ENCODE measurements at regions not wholly inside any gene's neighbourhood (a gene's known extent, or its start where the extent isn't known, plus 50 kb on each side); places are given as distances from the start of the nearest gene placed in this dataset.

DNA sequence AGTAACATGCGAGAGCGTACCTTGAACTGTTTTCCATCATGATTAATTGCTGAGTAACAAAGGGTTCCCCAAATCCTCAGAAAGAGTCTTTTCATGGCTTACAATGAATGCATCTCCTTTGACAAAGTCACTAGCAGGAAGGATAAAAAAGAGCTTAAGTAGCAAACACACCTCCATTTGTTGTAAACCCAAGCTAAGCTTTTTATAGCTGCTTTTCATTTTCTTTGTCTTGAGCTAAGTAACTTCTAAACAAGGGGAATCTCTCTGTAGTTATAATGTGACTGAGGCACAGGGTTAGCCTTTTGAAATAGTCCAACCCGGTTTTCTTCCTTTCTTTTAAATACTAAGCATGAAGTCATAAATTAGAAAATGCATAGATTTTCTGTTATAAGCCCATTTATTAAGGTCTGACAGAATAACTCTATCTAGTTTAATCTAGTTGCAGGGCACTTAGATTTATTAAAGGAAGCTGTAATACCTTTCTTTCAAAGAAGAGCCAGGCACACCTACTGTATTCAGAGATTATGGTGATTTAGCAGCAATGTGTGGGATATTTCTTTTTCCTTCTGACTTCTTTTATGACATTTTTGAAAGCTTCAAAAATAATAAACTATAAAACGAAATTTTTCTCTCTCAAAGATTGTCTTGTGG is 226.9 kb upstream of the SMIM31 start:
- TF ChIP-seq, protein P1, sequence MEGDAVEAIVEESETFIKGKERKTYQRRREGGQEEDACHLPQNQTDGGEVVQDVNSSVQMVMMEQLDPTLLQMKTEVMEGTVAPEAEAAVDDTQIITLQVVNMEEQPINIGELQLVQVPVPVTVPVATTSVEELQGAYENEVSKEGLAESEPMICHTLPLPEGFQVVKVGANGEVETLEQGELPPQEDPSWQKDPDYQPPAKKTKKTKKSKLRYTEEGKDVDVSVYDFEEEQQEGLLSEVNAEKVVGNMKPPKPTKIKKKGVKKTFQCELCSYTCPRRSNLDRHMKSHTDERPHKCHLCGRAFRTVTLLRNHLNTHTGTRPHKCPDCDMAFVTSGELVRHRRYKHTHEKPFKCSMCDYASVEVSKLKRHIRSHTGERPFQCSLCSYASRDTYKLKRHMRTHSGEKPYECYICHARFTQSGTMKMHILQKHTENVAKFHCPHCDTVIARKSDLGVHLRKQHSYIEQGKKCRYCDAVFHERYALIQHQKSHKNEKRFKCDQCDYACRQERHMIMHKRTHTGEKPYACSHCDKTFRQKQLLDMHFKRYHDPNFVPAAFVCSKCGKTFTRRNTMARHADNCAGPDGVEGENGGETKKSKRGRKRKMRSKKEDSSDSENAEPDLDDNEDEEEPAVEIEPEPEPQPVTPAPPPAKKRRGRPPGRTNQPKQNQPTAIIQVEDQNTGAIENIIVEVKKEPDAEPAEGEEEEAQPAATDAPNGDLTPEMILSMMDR (IDR thresholded peaks at IDR 0.05): no peak
- TF ChIP-seq EZH2phosphoT487 (IDR thresholded peaks at IDR 0.05) (peak; percentile 76), EZH2 (IDR thresholded peaks at IDR 0.05) (no peak)
